Type B pancreatic cell (in vitro differentiated cells): ENCODE measurements at regions not wholly inside any gene's neighbourhood (a gene's known extent, or its start where the extent isn't known, plus 50 kb on each side); places are given as distances from the start of the nearest gene placed in this dataset.

Source experiments
- DNase-seq: peaks from one replicate; pipeline ENCODE4 v3.0.0; 2021; ENCODE audit warnings: mixed read lengths; ENCODE audit not compliant: unreplicated experiment; ENCODE audit errors: extremely low spot score
- H3K27ac Mint-ChIP-seq: 2 replicates; pipeline ENCODE4 v1.8.0; 2021; ENCODE audit warnings: mild to moderate bottlenecking, mixed read lengths
- H3K27me3 Mint-ChIP-seq: 2 replicates; pipeline ENCODE4 v1.8.0; 2021; ENCODE audit warnings: mixed read lengths
- H3K36me3 Mint-ChIP-seq: 2 replicates; pipeline ENCODE4 v1.8.0; 2021; ENCODE audit warnings: mixed read lengths
- H3K4me1 Mint-ChIP-seq: one replicate; pipeline ENCODE4 v1.8.0; 2021; ENCODE audit warnings: mixed read lengths; ENCODE audit not compliant: unreplicated experiment
- H3K4me3 Mint-ChIP-seq: 2 replicates; pipeline ENCODE4 v1.8.0; 2021; ENCODE audit warnings: mild to moderate bottlenecking, mixed read lengths
- H3K9me3 Mint-ChIP-seq: 2 replicates; pipeline ENCODE4 v1.8.0; 2021; ENCODE audit warnings: mixed read lengths
- CTCF ChIP-seq: fragments of 200-600 bp; sonication (generic); conservative IDR thresholded peaks from 2 replicates; pipeline ENCODE4 v1.5.0; 2021; ENCODE audit warnings: antibody characterized with exemption, mild to moderate bottlenecking

- no peak overlapping the region for H3K27ac Mint-ChIP-seq
- peaks cover 6% of the 10 kb centered on the region for H3K36me3 Mint-ChIP-seq
- TF ChIP-seq CTCF, result no peak
- H3K4me3 Mint-ChIP-seq, result no peak overlapping the region
- DNase-seq, result no peak
- H3K4me1 Mint-ChIP-seq, result no peaks in the 10 kb centered on the region
- H3K9me3 Mint-ChIP-seq, result peaks cover 41% of the 10 kb centered on the region
- H3K27me3 Mint-ChIP-seq, result no peaks in the 10 kb centered on the region
Measured at GRCh38 chr15:95701410-95701809, 629.1 kb upstream of the NR2F2 start.

- Mint-ChIP-seq H3K27me3 (no peaks in the 10 kb centered on the region), H3K4me3 (no peak overlapping the region), H3K9me3 (peaks cover 12% of the 10 kb centered on the region), H3K27ac (no peak overlapping the region), H3K36me3 (no peaks in the 10 kb centered on the region), H3K4me1 (peaks cover 20% of the 10 kb centered on the region)
- DNase-seq, result no peak
- TF ChIP-seq CTCF, result no peak
Measured at GRCh38 chr15:95709959-95710695, 620.4 kb upstream of the NR2F2 start.

- Mint-ChIP-seq H3K27me3 (no peaks in the 10 kb centered on the region), H3K9me3 (peaks cover 3% of the 10 kb centered on the region), H3K27ac (no peak overlapping the region), H3K4me3 (no peak overlapping the region), H3K4me1 (peaks cover 38% of the 10 kb centered on the region), H3K36me3 (no peaks in the 10 kb centered on the region)
- no peak for TF ChIP-seq CTCF
- no peak for DNase-seq
Measured at GRCh38 chr15:95712785-95713184, 617.7 kb upstream of the NR2F2 start.

GRCh38 chr15:95713324-95713723, 617.2 kb upstream of the NR2F2 start:
- TF ChIP-seq CTCF, result no peak
- Mint-ChIP-seq H3K27ac (no peak overlapping the region), H3K4me3 (no peak overlapping the region), H3K27me3 (no peaks in the 10 kb centered on the region), H3K36me3 (no peaks in the 10 kb centered on the region), H3K4me1 (peaks cover 36% of the 10 kb centered on the region), H3K9me3 (peaks cover 4% of the 10 kb centered on the region)
- DNase-seq, result no peak

GRCh38 chr15:95715116-95715903, 615.2 kb upstream of the NR2F2 start:
- Mint-ChIP-seq H3K36me3 (no peaks in the 10 kb centered on the region), H3K9me3 (peaks cover 4% of the 10 kb centered on the region), H3K27ac (no peak overlapping the region), H3K4me1 (peaks cover 33% of the 10 kb centered on the region), H3K4me3 (no peak overlapping the region), H3K27me3 (no peaks in the 10 kb centered on the region)
- no peak for DNase-seq
- TF ChIP-seq CTCF, result no peak
